VCaP (cell line): ENCODE measurements at regions not wholly inside any gene's neighbourhood (a gene's known extent, or its start where the extent isn't known, plus 50 kb on each side); places are given as distances from the start of the nearest gene placed in this dataset.

Source experiments
- H3K27ac ChIP-seq: fragments of 450-650 bp; 2 replicates; pipeline ENCODE4 v1.5.1; 2017
- TF ChIP-seq, protein P1 (sequence below): fragments of 450-650 bp; conservative IDR thresholded peaks from 2 replicates; pipeline ENCODE4 v1.5.1; 2017; ENCODE audit warnings: mild to moderate bottlenecking, moderate library complexity

DNA sequence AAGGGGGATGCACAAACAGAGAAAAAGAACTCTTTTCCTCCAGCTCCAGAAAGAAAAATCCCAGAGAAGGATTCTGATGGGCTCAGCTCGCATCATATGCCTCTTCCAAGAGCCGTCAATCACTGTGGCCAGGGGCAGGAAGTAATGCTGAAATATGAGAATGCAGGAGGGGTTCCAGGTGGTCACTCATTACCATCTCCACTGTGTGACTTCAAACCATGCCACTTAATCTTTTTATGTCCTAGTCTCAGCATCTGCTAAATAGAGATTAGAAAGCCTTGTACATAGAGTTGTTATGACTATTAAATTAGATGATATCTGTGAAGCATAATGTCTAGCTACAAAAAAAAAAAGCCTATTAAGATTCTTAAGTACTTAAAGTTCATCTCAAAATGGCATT, 65.6 kb upstream of the FICD start:
- no peak overlapping the region for H3K27ac ChIP-seq
- TF ChIP-seq, protein P1, sequence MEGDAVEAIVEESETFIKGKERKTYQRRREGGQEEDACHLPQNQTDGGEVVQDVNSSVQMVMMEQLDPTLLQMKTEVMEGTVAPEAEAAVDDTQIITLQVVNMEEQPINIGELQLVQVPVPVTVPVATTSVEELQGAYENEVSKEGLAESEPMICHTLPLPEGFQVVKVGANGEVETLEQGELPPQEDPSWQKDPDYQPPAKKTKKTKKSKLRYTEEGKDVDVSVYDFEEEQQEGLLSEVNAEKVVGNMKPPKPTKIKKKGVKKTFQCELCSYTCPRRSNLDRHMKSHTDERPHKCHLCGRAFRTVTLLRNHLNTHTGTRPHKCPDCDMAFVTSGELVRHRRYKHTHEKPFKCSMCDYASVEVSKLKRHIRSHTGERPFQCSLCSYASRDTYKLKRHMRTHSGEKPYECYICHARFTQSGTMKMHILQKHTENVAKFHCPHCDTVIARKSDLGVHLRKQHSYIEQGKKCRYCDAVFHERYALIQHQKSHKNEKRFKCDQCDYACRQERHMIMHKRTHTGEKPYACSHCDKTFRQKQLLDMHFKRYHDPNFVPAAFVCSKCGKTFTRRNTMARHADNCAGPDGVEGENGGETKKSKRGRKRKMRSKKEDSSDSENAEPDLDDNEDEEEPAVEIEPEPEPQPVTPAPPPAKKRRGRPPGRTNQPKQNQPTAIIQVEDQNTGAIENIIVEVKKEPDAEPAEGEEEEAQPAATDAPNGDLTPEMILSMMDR = no peak

DNA sequence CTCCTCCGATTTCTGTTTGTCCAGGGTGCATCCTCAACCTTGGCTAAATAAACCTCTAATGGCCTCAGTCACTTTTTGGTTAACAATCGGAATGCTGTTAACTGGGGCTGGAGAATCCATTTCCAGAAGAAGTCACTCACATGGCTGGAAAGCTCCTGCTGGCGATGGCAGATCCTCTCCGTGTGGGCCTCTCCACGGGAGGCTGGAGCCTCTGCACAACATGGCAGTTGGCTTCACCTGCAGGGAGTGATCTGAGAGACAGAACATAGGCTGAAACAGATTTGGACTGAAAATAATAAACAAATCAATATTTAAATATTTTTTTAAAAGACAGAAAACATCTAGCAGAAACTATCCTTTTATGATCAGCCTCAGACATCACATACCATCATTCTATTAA, 66.8 kb upstream of the FICD start:
- H3K27ac ChIP-seq = no peak overlapping the region
- TF ChIP-seq, protein P1 = no peak

DNA sequence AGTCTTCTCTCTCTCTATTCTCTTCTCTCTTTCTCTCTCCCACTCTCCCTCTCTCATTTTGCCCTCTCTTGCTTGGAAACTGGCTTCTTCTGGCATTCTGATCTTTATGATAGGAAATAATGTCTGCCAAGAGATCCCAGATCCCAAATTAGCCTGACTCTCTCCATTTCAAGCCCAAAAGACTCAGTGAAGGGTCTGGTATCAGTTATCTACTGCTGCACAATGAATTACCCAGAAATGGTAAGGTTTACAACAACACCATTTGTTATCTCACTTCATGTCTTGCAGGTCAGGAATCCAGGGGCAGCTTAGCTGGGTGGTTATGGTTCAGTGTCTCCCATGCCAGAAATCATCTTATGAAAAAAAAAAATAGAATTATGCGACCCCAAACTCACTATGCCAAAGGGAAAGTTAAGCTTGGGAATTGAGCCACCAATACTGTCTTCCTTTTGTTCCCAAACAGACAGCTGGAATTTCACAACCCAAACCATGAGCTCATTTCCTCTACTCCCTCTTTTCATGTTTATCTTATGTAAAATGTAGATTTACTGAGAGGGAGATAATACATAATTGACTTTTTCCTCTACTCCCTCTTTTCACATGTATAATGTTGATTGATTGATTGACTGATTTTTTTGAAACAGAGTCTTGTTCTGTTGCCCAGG, 67.8 kb upstream of the FICD start:
- TF ChIP-seq, protein P1 = no peak
- H3K27ac ChIP-seq = no peak overlapping the region

DNA sequence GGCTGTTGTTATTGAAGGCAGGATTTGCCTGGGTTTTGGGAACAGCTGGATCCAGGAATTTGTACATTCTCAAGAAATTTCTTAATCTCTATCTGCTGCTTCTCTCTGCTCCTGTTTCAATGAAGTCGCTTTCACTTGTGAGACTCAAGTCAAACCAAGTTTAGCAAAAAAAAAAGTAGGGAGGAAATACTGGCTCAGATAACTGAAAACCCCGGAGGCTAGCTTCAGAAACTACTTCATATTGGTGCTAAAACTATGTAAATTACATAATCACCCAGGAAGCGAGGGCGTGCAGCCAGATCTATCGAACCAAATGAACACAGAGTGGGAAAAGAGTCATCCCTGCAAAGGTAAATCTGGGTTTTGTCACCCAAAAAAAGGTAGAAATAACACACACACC, 68.3 kb upstream of the FICD start:
- TF ChIP-seq, protein P1 = no peak
- H3K27ac ChIP-seq = no peak overlapping the region

DNA sequence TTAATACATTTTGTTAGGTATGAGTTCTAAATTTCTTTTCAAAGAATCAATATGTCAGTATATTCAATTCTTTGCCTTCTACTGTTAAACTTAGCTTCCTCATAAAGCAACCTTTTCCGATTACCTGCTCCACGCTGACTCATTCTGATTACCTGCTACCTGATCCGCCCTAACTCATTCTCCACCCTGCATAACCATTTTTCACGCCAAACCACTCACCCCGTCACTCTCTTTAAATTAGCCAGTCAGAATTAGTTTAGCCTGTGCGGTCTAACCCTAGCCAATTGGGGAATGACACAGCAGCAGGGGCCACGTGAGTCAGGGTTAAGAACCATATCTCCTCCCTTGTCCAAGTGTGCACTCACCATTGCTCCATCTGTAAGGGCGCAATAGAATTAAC, 72.2 kb upstream of the FICD start:
- no peak overlapping the region for H3K27ac ChIP-seq
- TF ChIP-seq, protein P1 = no peak

DNA sequence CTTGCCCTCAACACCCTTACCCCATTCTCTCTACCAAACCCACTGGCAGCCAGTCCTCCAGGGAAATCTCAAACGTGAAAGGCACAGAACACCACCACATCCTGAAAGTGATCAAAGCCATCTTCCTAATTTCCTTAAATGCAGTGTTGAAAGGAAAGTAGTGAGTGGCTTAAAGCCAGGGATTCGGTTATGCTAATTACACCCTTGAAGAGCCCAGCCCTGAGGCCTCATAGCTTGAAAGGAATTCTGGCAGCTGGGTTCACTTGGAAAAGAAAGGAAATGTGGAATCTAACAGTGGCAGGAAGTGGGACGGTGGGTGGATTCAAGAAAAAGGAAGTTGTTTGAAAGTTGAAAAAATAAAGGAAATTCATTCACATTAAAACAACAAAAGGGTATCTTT, 73.0 kb upstream of the FICD start:
- TF ChIP-seq, protein P1 = no peak
- H3K27ac ChIP-seq = no peak overlapping the region

DNA sequence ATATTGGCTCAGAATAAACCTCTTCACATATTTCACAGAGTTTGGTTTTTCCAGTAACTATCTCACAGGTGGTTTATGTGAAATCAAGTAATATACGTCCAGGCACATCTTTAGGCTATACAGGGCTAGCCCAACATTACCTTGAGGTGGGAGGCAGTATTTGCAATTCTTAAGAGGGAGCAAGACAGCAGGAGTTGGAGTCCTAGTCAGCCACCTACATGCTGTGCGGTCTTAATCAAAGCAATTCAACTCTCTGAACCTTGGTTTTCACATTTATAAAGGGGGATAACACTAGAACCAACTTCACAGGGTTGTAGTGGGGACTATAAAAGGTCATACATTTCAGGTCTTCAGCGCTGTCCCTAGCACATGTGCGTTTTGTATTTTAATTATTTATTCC, 73.5 kb upstream of the FICD start:
- TF ChIP-seq, protein P1 = no peak
- H3K27ac ChIP-seq = no peak overlapping the region
